GM19239 (cell line): ENCODE measurements at regions not wholly inside any gene's neighbourhood (a gene's known extent, or its start where the extent isn't known, plus 50 kb on each side); places are given as distances from the start of the nearest gene placed in this dataset.

ENCODE experiments used
- DNase-seq: peaks from one replicate; pipeline ENCODE4 v3.0.0; 2011; ENCODE audit warnings: low spot score; ENCODE audit not compliant: insufficient read length
- FAIRE-seq: peaks from 2 replicates; lab custom pipeline; 2011; peaks lifted over from hg19 to GRCh38; lab: Jason Lieb, UNC

- DNase-seq: no peak
- FAIRE-seq: no peak
These were observed 344.7 kb downstream of the CDH26 start for GRCh38 chr20:60302875-60303274.

GRCh38 chr20:60304026-60304590 lies 345.9 kb downstream of the CDH26 start:
- DNase-seq (no peak), FAIRE-seq (no peak)

GRCh38 chr20:60304931-60305330 lies 346.7 kb downstream of the CDH26 start:
- DNase-seq: no peak
- no peak for FAIRE-seq

GRCh38 chr20:60306105-60306504 lies 347.9 kb downstream of the CDH26 start:
- FAIRE-seq (no peak), DNase-seq (no peak)

GRCh38 chr20:60306551-60306950 lies 348.3 kb downstream of the CDH26 start:
- FAIRE-seq (no peak), DNase-seq (no peak)

GRCh38 chr20:60310560-60311349 lies 352.5 kb downstream of the CDH26 start:
- no peak for FAIRE-seq

GRCh38 chr20:60313191-60313590 lies 355.0 kb downstream of the CDH26 start:
- FAIRE-seq (no peak), DNase-seq (no peak)

More at GRCh38 chr20:60310560-60311349, 352.5 kb downstream of the CDH26 start:
- no peak for DNase-seq

- FAIRE-seq: no peak
These were observed 355.4 kb downstream of the CDH26 start for GRCh38 chr20:60313614-60314013.

GRCh38 chr20:60314727-60315126 lies 356.5 kb downstream of the CDH26 start:
- DNase-seq (no peak), FAIRE-seq (no peak)

More at GRCh38 chr20:60313614-60314013, 355.4 kb downstream of the CDH26 start:
- DNase-seq: no peak

GRCh38 chr20:60316476-60317158 lies 358.4 kb downstream of the CDH26 start:
- no peak for FAIRE-seq
- DNase-seq: no peak

GRCh38 chr20:60317401-60317800 lies 359.2 kb downstream of the CDH26 start:
- no peak for FAIRE-seq
- DNase-seq: no peak

- DNase-seq (no peak), FAIRE-seq (no peak)
These were observed 363.4 kb downstream of the CDH26 start for GRCh38 chr20:60321601-60322000.

- no peak for FAIRE-seq
- no peak for DNase-seq
These were observed 368.6 kb downstream of the CDH26 start for GRCh38 chr20:60326821-60327220.

- FAIRE-seq (no peak), DNase-seq (no peak)
These were observed 369.9 kb downstream of the CDH26 start for GRCh38 chr20:60327971-60328660.

- no peak for FAIRE-seq
- no peak for DNase-seq
These were observed 372.2 kb downstream of the CDH26 start for GRCh38 chr20:60330461-60330860.

- no peak for DNase-seq
- no peak for FAIRE-seq
These were observed 373.6 kb downstream of the CDH26 start for GRCh38 chr20:60331688-60332300.

- DNase-seq (no peak), FAIRE-seq (no peak)
These were observed 374.3 kb downstream of the CDH26 start for GRCh38 chr20:60332523-60332922.

GRCh38 chr20:60334911-60335310 lies 376.7 kb downstream of the CDH26 start:
- FAIRE-seq: no peak

GRCh38 chr20:60338556-60338955 lies 380.3 kb downstream of the CDH26 start:
- FAIRE-seq: no peak
- no peak for DNase-seq

More at GRCh38 chr20:60334911-60335310, 376.7 kb downstream of the CDH26 start:
- DNase-seq: no peak

- DNase-seq (no peak), FAIRE-seq (no peak)
These were observed 381.5 kb downstream of the CDH26 start for GRCh38 chr20:60339738-60340137.
